Right lobe of liver (tissue), 6 donors: ENCODE measurements at regions not wholly inside any gene's neighbourhood (a gene's known extent, or its start where the extent isn't known, plus 50 kb on each side); places are given as distances from the start of the nearest gene placed in this dataset.

ENCODE experiments used
- ATAC-seq, 4 donors: fragments of 200-7000 bp; cut with Tn5 transposase; one replicate each; pipeline ENCODE4 v1.9.1; 2020; ENCODE audit warnings: mild to moderate bottlenecking in 4 of 4, moderate library complexity in 4 of 4
- DNase-seq, 3 donors: peaks; one replicate each; pipeline ENCODE4 v3.0.0-alpha.2; 2020
- H3K27ac ChIP-seq, 3 donors: fragments of 200-600 bp; one replicate each; pipeline ENCODE4 v1.8.0; 2022
- H3K27me3 ChIP-seq, 2 donors: fragments of 200-600 bp; one replicate each; pipeline ENCODE4 v1.8.0; 2022
- H3K36me3 ChIP-seq, 4 donors: fragments of 200-600 bp; sonication (generic) in 1 of 4; one replicate each; pipeline versions ENCODE4 v1.5.1 to v1.8.0; 2017 to 2022; ENCODE audit warnings: control low read depth in 1 of 4
- H3K4me1 ChIP-seq, 4 donors: fragments of 200-600 bp; sonication (generic) in 1 of 4; one replicate each; pipeline versions ENCODE4 v1.5.1 to v1.8.0; 2017 to 2022; ENCODE audit warnings: control low read depth in 1 of 4
- H3K4me3 ChIP-seq, 3 donors: fragments of 200-600 bp; one replicate each; pipeline ENCODE4 v1.8.0; 2022
- H3K9me3 ChIP-seq, 4 donors: fragments of 200-600 bp; sonication (generic) in 1 of 4; one replicate each; pipeline versions ENCODE4 v1.5.1 to v1.8.0; 2017 to 2022; ENCODE audit warnings: control low read depth in 1 of 4
- POLR2A ChIP-seq: fragments of 450-650 bp; IDR thresholded peaks from one replicate; pipeline ENCODE4 v1.6.1; 2017; ENCODE audit warnings: antibody characterized with exemption, mild to moderate bottlenecking
- WGBS: methylation state at CpG from one replicate; pipeline ENCODE4 v1.1.6; 2018; ENCODE audit warnings: low coverage, low lambda C conversion rate; ENCODE audit not compliant: insufficient coverage; ENCODE audit errors: missing lambda C conversion rate; 5-methylcytosine and 5-hydroxymethylcytosine counted together
- intact Hi-C, 2 donors: fragments of 100-400 bp; cut with DNase I; formaldehyde crosslinking; loops; one replicate each; pipeline versions ENCODE4 v1.11.2 to v1.14.1; 2022
- TF ChIP-seq, protein P1 (sequence below), 4 donors: fragments of 200-600 bp in 3 of 4; fragments of 450-650 bp in 1 of 4; IDR thresholded peaks; one replicate each; pipeline versions ENCODE4 v1.5.1 to v1.8.0; 2016 to 2022; ENCODE audit warnings: antibody characterized with exemption in 4 of 4, mild to moderate bottlenecking in 2 of 4
- donor health status: DM: no; HTN: yes; CAD: no.
- donor health status: DM: no; HTN: no; CAD: no.
- donor health status: DM: no; HTN: no; CAD: no.
- donor health status: DM: no; HTN: yes; CAD: no.
- donor health status: DM: no; HTN: yes; CAD: no.

DNA sequence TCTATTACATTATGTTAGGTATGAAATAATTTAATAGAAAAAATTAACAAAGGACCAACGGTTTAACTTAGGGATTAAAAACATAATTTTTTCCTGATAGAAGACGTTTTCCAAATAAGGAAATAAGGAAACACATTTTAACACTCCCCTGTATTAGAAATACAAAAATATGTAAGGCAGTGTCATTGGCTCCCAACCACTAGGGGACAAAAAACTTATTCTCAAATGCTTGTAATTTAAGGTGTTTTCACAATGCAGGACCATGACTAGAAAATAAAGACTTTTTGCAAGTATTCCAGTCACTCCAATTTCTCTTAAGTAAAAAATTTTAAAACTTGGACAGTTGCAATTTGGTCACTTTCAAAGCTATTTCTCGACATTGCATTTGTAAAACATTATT, 98.8 kb upstream of the ODAD2 start:
- Histone ChIP-seq H3K36me3 (no peaks in the 10 kb centered on the region), H3K4me3 (no peak overlapping the region), H3K27me3 (no peaks in the 10 kb centered on the region), H3K27ac (no peak overlapping the region), H3K4me1 (no peaks in the 10 kb centered on the region), H3K9me3 (no peaks in the 10 kb centered on the region)
- intact Hi-C loops, result no loop called here
- WGBS, result 68% methylated on average over 3 of the region's 3 CpGs
- ATAC-seq, result no peak
- DNase-seq, result no peak
- TF ChIP-seq POLR2A, result no peak
- TF ChIP-seq, protein P1, sequence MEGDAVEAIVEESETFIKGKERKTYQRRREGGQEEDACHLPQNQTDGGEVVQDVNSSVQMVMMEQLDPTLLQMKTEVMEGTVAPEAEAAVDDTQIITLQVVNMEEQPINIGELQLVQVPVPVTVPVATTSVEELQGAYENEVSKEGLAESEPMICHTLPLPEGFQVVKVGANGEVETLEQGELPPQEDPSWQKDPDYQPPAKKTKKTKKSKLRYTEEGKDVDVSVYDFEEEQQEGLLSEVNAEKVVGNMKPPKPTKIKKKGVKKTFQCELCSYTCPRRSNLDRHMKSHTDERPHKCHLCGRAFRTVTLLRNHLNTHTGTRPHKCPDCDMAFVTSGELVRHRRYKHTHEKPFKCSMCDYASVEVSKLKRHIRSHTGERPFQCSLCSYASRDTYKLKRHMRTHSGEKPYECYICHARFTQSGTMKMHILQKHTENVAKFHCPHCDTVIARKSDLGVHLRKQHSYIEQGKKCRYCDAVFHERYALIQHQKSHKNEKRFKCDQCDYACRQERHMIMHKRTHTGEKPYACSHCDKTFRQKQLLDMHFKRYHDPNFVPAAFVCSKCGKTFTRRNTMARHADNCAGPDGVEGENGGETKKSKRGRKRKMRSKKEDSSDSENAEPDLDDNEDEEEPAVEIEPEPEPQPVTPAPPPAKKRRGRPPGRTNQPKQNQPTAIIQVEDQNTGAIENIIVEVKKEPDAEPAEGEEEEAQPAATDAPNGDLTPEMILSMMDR (IDR thresholded peaks at IDR 0.05), result no peak

DNA sequence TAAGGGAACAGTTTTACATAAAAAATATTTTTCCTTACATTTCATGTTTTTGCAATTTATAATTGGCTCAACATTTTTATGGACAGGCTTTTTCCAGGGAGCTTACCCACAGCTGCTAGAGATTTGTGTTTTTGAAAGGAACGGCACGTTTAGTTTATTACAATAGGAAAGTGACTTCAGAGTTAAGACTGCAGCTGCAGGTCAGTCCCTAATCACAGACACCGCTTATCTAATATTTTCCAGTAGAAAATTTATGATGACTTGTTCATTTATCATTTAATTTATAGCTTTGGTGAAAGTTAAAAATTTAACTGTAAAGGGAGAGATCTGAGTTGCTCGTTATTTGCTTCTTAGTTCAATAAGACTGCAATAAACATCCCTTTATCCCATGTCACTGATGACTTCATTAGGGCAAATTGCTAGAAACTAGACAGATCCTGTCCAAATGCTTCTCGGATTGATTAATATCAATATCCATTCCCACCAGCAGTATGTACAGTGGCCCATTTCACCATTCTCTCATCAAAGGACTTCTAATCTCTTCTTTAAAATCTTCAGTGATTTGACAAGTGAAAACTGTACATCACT, 97.0 kb upstream of the ODAD2 start:
- Histone ChIP-seq H3K36me3 (no peaks in the 10 kb centered on the region), H3K4me3 (no peak overlapping the region), H3K9me3 (no peaks in the 10 kb centered on the region), H3K4me1 (no peaks in the 10 kb centered on the region), H3K27ac (no peak overlapping the region), H3K27me3 (no peaks in the 10 kb centered on the region)
- no peak for DNase-seq
- WGBS, result 77% methylated on average over 5 of the region's 5 CpGs
- ATAC-seq, result no peak
- intact Hi-C loops, result no loop called here
- TF ChIP-seq POLR2A, result no peak
- TF ChIP-seq, protein P1 (IDR thresholded peaks at IDR 0.05), result no peak

DNA sequence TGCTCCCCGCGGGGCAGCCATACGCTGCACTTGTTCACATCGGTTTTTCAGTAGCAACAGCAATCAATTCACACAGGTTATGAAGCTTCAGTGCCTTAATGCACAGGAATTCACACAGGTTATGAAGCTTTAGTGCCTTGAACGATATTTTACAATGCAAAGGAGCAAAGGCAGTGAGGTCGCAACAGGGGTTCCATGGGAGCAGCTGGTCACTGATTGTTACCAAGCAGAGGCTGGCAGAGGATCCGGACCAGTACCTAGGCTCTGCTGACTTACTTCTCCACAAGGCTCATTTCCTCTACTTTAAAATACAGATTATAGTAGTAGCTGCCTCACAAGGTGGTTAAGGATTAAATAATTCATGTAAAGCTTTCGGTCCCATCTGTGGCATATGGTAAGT, 95.2 kb upstream of the ODAD2 start:
- Histone ChIP-seq H3K4me3 (no peak overlapping the region), H3K9me3 (no peaks in the 10 kb centered on the region), H3K27me3 (no peaks in the 10 kb centered on the region), H3K36me3 (no peaks in the 10 kb centered on the region), H3K4me1 (no peaks in the 10 kb centered on the region), H3K27ac (no peak overlapping the region)
- WGBS, result 88% methylated on average over 8 of the region's 8 CpGs
- intact Hi-C loops, result no loop called here
- ATAC-seq (no peak), DNase-seq (no peak)
- no peak for TF ChIP-seq POLR2A
- TF ChIP-seq, protein P1 (IDR thresholded peaks at IDR 0.05), result no peak

DNA sequence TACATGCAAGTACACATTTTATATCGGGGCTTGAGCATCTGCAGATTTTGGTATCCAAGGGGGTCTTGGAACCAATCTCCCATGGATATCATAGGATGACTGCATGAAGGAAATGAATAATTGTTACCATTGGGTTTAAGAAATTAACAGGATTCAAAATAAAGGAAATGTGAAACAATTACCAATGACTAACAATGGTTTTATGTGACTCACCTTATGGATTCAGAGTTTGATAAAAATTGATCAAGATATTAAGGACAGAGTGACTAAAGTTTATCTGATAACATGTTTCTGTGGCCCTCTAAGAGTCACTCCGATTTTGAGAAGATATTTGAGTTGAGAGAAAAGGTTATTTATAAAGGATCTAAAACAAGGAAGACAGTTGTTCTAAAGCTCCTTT, 93.0 kb upstream of the ODAD2 start:
- Histone ChIP-seq H3K27me3 (no peaks in the 10 kb centered on the region), H3K36me3 (no peaks in the 10 kb centered on the region), H3K4me3 (no peak overlapping the region), H3K9me3 (no peaks in the 10 kb centered on the region), H3K4me1 (no peaks in the 10 kb centered on the region), H3K27ac (no peak overlapping the region)
- 78% methylated on average over 2 of the region's 2 CpGs for WGBS
- ATAC-seq, result no peak
- no peak for DNase-seq
- intact Hi-C loops, result no loop called here
- TF ChIP-seq, protein P1 (IDR thresholded peaks at IDR 0.05), result no peak
- TF ChIP-seq POLR2A, result no peak

DNA sequence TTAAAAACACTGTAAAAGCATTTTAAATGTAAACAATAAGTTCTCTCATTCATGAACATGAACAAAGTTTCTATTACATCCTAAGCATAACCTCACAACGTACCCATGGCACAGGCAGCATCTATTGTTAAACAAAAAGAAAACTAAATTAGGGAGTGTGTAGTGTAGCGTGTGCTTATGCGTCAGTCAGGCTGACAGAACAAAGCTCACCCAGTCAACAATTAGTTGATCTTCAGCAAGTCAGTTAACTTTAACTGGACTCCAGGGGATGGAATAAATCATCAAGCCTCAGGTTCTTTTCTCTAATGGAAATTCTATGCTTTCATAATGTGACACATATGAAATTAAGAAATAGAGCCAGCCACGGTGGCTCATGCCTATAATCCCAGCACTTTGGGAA, 91.6 kb upstream of the ODAD2 start:
- intact Hi-C loops, result no loop called here
- Histone ChIP-seq H3K27me3 (no peaks in the 10 kb centered on the region), H3K4me3 (no peak overlapping the region), H3K9me3 (no peaks in the 10 kb centered on the region), H3K36me3 (no peaks in the 10 kb centered on the region), H3K27ac (no peak overlapping the region), H3K4me1 (no peaks in the 10 kb centered on the region)
- WGBS, result 65% methylated on average over 4 of the region's 4 CpGs
- ATAC-seq (no peak), DNase-seq (no peak)
- TF ChIP-seq, protein P1 (IDR thresholded peaks at IDR 0.05), result no peak
- TF ChIP-seq POLR2A, result no peak
